ENCODE measurements at regions not wholly inside any gene's neighbourhood (a gene's known extent, or its start where the extent isn't known, plus 50 kb on each side); places are given as distances from the start of the nearest gene placed in this dataset.

DNA sequence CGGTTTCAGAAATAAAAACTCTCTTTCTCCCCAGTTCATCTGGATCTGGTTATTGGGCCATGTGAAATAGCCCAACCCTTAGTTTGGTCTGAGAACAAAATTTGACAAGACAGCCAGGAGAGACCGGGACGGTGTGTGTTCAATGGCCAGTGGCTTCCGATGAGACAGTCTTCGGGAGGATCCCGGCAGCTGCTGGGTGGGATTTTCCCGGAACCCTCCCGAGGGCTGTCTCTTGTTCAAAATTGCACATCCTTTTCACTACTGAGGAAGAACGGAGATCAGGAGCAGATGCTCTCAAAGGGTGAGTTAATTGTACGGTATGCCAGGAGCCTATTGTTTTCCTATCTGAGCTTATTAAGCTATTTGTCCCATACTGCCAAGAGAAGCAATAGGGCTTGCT, 166.5 kb downstream of the PRR32 start:
- in situ Hi-C loops (cut with HindIII; ENCODE audit: low pct_unique_long_range_greater_than_20kb, low sequenced_read_pairs) = no loop called here
- no peaks in the 10 kb centered on the region for H3K9me3 ChIP-seq (ENCODE audit: control insufficient read depth, insufficient read depth, low read depth, low read length)
- ChIA-PET POLR2A (no interaction called here), CTCF (no interaction called here)
- no peak overlapping the region for H3K27ac ChIP-seq (ENCODE audit: low read length)
- no peak for ATAC-seq
- no peaks in the 10 kb centered on the region for H3K4me1 ChIP-seq (ENCODE audit: control insufficient read depth, insufficient read depth, low read length)
- H3K27me3 ChIP-seq (ENCODE audit: control insufficient read depth, insufficient read depth, low read length) = no peaks in the 10 kb centered on the region
- no peaks in the 10 kb centered on the region for H3K36me3 ChIP-seq (ENCODE audit: control insufficient read depth, insufficient read depth, low read length)
- intact Hi-C loops (cut with micrococcal nuclease; ENCODE audit: unreplicated experiment) = no loop called here
- BruUV-seq (replicated peaks) = no TSS peak
- TF ChIP-seq, protein P1, sequence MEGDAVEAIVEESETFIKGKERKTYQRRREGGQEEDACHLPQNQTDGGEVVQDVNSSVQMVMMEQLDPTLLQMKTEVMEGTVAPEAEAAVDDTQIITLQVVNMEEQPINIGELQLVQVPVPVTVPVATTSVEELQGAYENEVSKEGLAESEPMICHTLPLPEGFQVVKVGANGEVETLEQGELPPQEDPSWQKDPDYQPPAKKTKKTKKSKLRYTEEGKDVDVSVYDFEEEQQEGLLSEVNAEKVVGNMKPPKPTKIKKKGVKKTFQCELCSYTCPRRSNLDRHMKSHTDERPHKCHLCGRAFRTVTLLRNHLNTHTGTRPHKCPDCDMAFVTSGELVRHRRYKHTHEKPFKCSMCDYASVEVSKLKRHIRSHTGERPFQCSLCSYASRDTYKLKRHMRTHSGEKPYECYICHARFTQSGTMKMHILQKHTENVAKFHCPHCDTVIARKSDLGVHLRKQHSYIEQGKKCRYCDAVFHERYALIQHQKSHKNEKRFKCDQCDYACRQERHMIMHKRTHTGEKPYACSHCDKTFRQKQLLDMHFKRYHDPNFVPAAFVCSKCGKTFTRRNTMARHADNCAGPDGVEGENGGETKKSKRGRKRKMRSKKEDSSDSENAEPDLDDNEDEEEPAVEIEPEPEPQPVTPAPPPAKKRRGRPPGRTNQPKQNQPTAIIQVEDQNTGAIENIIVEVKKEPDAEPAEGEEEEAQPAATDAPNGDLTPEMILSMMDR (IDR thresholded peaks at IDR 0.05) = no peak
- TF ChIP-seq, protein P2, sequence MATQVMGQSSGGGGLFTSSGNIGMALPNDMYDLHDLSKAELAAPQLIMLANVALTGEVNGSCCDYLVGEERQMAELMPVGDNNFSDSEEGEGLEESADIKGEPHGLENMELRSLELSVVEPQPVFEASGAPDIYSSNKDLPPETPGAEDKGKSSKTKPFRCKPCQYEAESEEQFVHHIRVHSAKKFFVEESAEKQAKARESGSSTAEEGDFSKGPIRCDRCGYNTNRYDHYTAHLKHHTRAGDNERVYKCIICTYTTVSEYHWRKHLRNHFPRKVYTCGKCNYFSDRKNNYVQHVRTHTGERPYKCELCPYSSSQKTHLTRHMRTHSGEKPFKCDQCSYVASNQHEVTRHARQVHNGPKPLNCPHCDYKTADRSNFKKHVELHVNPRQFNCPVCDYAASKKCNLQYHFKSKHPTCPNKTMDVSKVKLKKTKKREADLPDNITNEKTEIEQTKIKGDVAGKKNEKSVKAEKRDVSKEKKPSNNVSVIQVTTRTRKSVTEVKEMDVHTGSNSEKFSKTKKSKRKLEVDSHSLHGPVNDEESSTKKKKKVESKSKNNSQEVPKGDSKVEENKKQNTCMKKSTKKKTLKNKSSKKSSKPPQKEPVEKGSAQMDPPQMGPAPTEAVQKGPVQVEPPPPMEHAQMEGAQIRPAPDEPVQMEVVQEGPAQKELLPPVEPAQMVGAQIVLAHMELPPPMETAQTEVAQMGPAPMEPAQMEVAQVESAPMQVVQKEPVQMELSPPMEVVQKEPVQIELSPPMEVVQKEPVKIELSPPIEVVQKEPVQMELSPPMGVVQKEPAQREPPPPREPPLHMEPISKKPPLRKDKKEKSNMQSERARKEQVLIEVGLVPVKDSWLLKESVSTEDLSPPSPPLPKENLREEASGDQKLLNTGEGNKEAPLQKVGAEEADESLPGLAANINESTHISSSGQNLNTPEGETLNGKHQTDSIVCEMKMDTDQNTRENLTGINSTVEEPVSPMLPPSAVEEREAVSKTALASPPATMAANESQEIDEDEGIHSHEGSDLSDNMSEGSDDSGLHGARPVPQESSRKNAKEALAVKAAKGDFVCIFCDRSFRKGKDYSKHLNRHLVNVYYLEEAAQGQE (IDR thresholded peaks at IDR 0.05; ENCODE audit: insufficient read depth in 1 of 2, low read depth in 2 of 2, low read length in 1 of 2) = no peak
- no peak for TF ChIP-seq POLR2AphosphoS5 (IDR thresholded peaks at IDR 0.05; ENCODE audit: low read depth, low read length)
- TF ChIP-seq TCF7L2 (IDR thresholded peaks at IDR 0.05; ENCODE audit: low read depth, low read length) = no peak
- no peak for TF ChIP-seq SIN3A (IDR thresholded peaks at IDR 0.05; ENCODE audit: borderline replicate concordance, insufficient read depth, low read depth, low read length)
- DNase-seq (ENCODE audit: low read depth, low spot score) = no peak
- H3K4me3 ChIP-seq (ENCODE audit: low read depth in 2 of 2, low read length in 2 of 2) = no peak overlapping the region

DNA sequence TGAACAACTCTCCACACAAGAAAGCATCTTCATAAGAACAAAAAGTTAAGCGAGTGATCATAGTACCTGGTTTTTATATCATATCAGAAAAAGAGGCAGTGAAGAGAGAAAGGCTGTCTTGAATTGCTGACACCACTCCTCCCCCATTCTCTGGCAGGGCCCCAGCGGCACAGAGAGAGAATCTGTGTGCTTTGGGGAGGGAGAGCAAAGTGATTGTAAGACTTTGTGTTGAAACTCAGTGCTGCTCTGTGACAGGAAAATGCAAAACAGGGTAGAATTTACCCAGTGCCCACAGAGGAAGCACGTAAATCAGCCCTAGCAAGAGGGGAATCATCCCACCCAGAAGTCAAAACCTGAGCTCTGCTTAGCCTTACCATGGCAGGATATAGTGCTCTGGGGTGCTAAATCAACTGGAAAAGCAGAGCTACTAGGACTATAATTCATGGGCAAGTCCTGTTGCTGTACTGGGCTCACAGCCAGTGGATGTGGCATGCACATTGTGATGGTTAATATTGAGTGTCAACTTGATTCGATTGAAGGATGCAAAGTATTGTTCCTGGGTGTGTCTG, 174.6 kb downstream of the PRR32 start:
- Histone ChIP-seq H3K9me3 (ENCODE audit: control insufficient read depth, insufficient read depth, low read depth, low read length) (no peaks in the 10 kb centered on the region), H3K27ac (ENCODE audit: low read length) (no peak overlapping the region), H3K36me3 (ENCODE audit: control insufficient read depth, insufficient read depth, low read length) (no peaks in the 10 kb centered on the region), H3K4me3 (ENCODE audit: low read depth in 2 of 2, low read length in 2 of 2) (no peak overlapping the region), H3K4me1 (ENCODE audit: control insufficient read depth, insufficient read depth, low read length) (no peaks in the 10 kb centered on the region), H3K27me3 (ENCODE audit: control insufficient read depth, insufficient read depth, low read length) (no peaks in the 10 kb centered on the region)
- ChIA-PET CTCF (no interaction called here), POLR2A (no interaction called here)
- no TSS peak for BruUV-seq (replicated peaks)
- no peak for TF ChIP-seq POLR2AphosphoS5 (IDR thresholded peaks at IDR 0.05; ENCODE audit: low read depth, low read length)
- no peak for TF ChIP-seq SIN3A (IDR thresholded peaks at IDR 0.05; ENCODE audit: borderline replicate concordance, insufficient read depth, low read depth, low read length)
- TF ChIP-seq, protein P1 (IDR thresholded peaks at IDR 0.05) = no peak
- TF ChIP-seq TCF7L2 (IDR thresholded peaks at IDR 0.05; ENCODE audit: low read depth, low read length) = no peak
- TF ChIP-seq, protein P2 (IDR thresholded peaks at IDR 0.05; ENCODE audit: insufficient read depth in 1 of 2, low read depth in 2 of 2, low read length in 1 of 2) = no peak
- in situ Hi-C loops (cut with HindIII; ENCODE audit: low pct_unique_long_range_greater_than_20kb, low sequenced_read_pairs) (no loop called here), intact Hi-C loops (cut with micrococcal nuclease; ENCODE audit: unreplicated experiment) (no loop called here)
- ATAC-seq = no peak
- DNase-seq (ENCODE audit: low read depth, low spot score) = no peak
